Lower leg skin (tissue), 3 donors: ENCODE measurements at regions not wholly inside any gene's neighbourhood (a gene's known extent, or its start where the extent isn't known, plus 50 kb on each side); places are given as distances from the start of the nearest gene placed in this dataset.

ENCODE experiments used
- CTCF ChIP-seq, 3 donors: fragments of 450-650 bp; IDR thresholded peaks; one replicate each; pipeline ENCODE4 v1.5.1; 2016; ENCODE audit warnings: antibody characterized with exemption in 3 of 3, mild to moderate bottlenecking in 3 of 3, moderate library complexity in 2 of 3
- POLR2A ChIP-seq, 2 donors: fragments of 450-650 bp; IDR thresholded peaks; one replicate each; pipeline ENCODE4 v1.6.1; 2016 to 2017; ENCODE audit warnings: antibody characterized with exemption in 2 of 2, mild to moderate bottlenecking in 1 of 2, moderate library complexity in 1 of 2

GRCh38 chr4:32958586-32958985 lies 2238.4 kb downstream of the PCDH7 start:
- TF ChIP-seq CTCF (IDR thresholded peaks at IDR 0.05) (no peak), POLR2A (IDR thresholded peaks at IDR 0.05) (no peak)
